H1 (cell line): ENCODE measurements at regions not wholly inside any gene's neighbourhood (a gene's known extent, or its start where the extent isn't known, plus 50 kb on each side); places are given as distances from the start of the nearest gene placed in this dataset.

Experiments
- CTCF ChIA-PET: fragments of 300-600 bp; sonication (Branson Sonifier 250); formaldehyde crosslinking; loops from one replicate; lab custom pipeline; 2021; ENCODE audit not compliant: partially characterized antibody; lab: Charles Lee
- POLR2A ChIA-PET: fragments of 300-600 bp; sonication (Branson Sonifier 250); formaldehyde crosslinking; loops from one replicate; lab custom pipeline; 2021; ENCODE audit warnings: inconsistent platforms; ENCODE audit not compliant: partially characterized antibody; lab: Charles Lee
- DNase-seq, 2 experiments: peaks; one replicate each; pipeline versions ENCODE4 v3.0.0 to v3.0.0-alpha.2; 2010 to 2022; ENCODE audit warnings: low spot score in 2 of 2, low read depth in 1 of 2, mixed read lengths in 1 of 2
- FAIRE-seq: peaks from 2 replicates; lab custom pipeline; 2011; peaks lifted over from hg19 to GRCh38; lab: Jason Lieb, UNC
- H2AFZ ChIP-seq: 2 replicates; pipeline ENCODE4 v1.8.1; 2012; ENCODE audit warnings: low read length, inconsistent platforms
- H2AK5ac ChIP-seq: 2 replicates; pipeline ENCODE4 v1.6.1; 2013; ENCODE audit warnings: low read depth, low read length
- H2BK120ac ChIP-seq: replicated peaks from 2 replicates; pipeline ENCODE3; 2013; ENCODE audit warnings: low read depth, low read length, inconsistent platforms
- H2BK12ac ChIP-seq: 2 replicates; pipeline ENCODE4 v1.6.1; 2013; ENCODE audit warnings: low read depth, low read length
- H2BK15ac ChIP-seq: 2 replicates; pipeline ENCODE4 v1.6.1; 2013; ENCODE audit warnings: low read length
- H2BK20ac ChIP-seq: 2 replicates; pipeline ENCODE4 v1.6.1; 2013; ENCODE audit warnings: low read length
- H2BK5ac ChIP-seq: 2 replicates; pipeline ENCODE4 v1.6.1; 2013; ENCODE audit warnings: low read depth, low read length
- H3K14ac ChIP-seq: 2 replicates; pipeline ENCODE4 v1.6.1; 2013; ENCODE audit warnings: inconsistent platforms; ENCODE audit not compliant: insufficient read length
- H3K18ac ChIP-seq: 2 replicates; pipeline ENCODE4 v1.6.1; 2013; ENCODE audit warnings: low read length; ENCODE audit errors: extremely low read depth
- H3K23ac ChIP-seq: 2 replicates; pipeline ENCODE4 v1.6.1; 2013; ENCODE audit warnings: inconsistent platforms; ENCODE audit not compliant: insufficient read length
- H3K23me2 ChIP-seq: 2 replicates; pipeline ENCODE4 v1.6.1; 2013; ENCODE audit warnings: low read depth, low read length
- H3K27ac ChIP-seq: 2 replicates; pipeline ENCODE4 v1.6.1; 2011; ENCODE audit warnings: low read depth, low read length, inconsistent platforms
- H3K27me3 ChIP-seq, 4 experiments: replicated peaks in 1 of 4; 1 replicate in 1 of 4; 2 replicates in 3 of 4; pipeline versions ENCODE4 v1.6.1 to v1.8.1; 2011 to 2013; ENCODE audit warnings: low read length in 3 of 4, mild to moderate bottlenecking in 3 of 4, inconsistent platforms in 2 of 4, mixed read lengths in 2 of 4, moderate library complexity in 1 of 4; ENCODE audit not compliant: control insufficient read depth in 3 of 4, insufficient read depth in 3 of 4; ENCODE audit errors: extremely low read depth in 1 of 4
- H3K36me3 ChIP-seq, 4 experiments: 2 replicates each; pipeline versions ENCODE4 v1.6.1 to v1.8.1; 2011 to 2013; ENCODE audit warnings: mild to moderate bottlenecking in 4 of 4, low read length in 3 of 4, moderate library complexity in 2 of 4, control low read depth in 1 of 4, inconsistent platforms in 1 of 4; ENCODE audit not compliant: insufficient read depth in 4 of 4, control insufficient read depth in 2 of 4
- H3K4ac ChIP-seq: replicated peaks from 2 replicates; pipeline ENCODE3; 2013; ENCODE audit warnings: low read length, low read depth, mixed read lengths, inconsistent platforms; ENCODE audit not compliant: insufficient read length
- H3K4me1 ChIP-seq, 4 experiments: replicated peaks in 1 of 4; 1 replicate in 1 of 4; 2 replicates in 3 of 4; pipeline versions ENCODE4 v1.6.1 to v1.8.1; 2011 to 2013; ENCODE audit warnings: low read length in 3 of 4, inconsistent platforms in 2 of 4, mixed read lengths in 1 of 4; ENCODE audit not compliant: insufficient read depth in 4 of 4, control insufficient read depth in 3 of 4
- H3K4me2 ChIP-seq, 2 experiments: 2 replicates each; pipeline versions ENCODE4 v1.6.1 to v1.8.1; 2011 to 2013; ENCODE audit warnings: low read depth in 2 of 2, low read length in 2 of 2, control low read depth in 1 of 2, inconsistent platforms in 1 of 2, mild to moderate bottlenecking in 1 of 2; ENCODE audit not compliant: insufficient read depth in 1 of 2
- H3K4me3 ChIP-seq, 4 experiments: fragments of 200-600, 300-600 bp in 1 of 4; sonication (generic), shearing (Covaris generic), sonication (Bioruptor Twin) in 1 of 4; 2 replicates each; pipeline versions ENCODE4 v1.5.1 to v1.8.1; 2011 to 2016; ENCODE audit warnings: low read length in 4 of 4, low read depth in 3 of 4, control low read depth in 2 of 4, inconsistent platforms in 2 of 4, mild to moderate bottlenecking in 2 of 4, mixed read lengths in 1 of 4, moderate library complexity in 1 of 4; ENCODE audit not compliant: insufficient read depth in 2 of 4; ENCODE audit errors: extremely low read depth in 1 of 4
- H3K56ac ChIP-seq: replicated peaks from 2 replicates; pipeline ENCODE3; 2013; ENCODE audit warnings: low read depth, mild to moderate bottlenecking, mixed read lengths, low read length, inconsistent platforms; ENCODE audit not compliant: insufficient read length
- H3K79me1 ChIP-seq: 2 replicates; pipeline ENCODE4 v1.6.1; 2013; ENCODE audit warnings: low read depth, low read length, control low read depth
- H3K79me2 ChIP-seq, 2 experiments: 2 replicates each; pipeline versions ENCODE4 v1.6.1 to v1.8.1; 2012 to 2013; ENCODE audit warnings: low read length in 2 of 2, mild to moderate bottlenecking in 2 of 2, inconsistent platforms in 1 of 2; ENCODE audit not compliant: insufficient read depth in 2 of 2, control insufficient read depth in 1 of 2
- H3K9ac ChIP-seq, 4 experiments: replicated peaks in 1 of 4; 1 replicate in 1 of 4; 2 replicates in 3 of 4; pipeline versions ENCODE4 v1.6.1 to v1.8.1; 2011 to 2013; ENCODE audit warnings: low read depth in 3 of 4, low read length in 3 of 4, control low read depth in 2 of 4, mild to moderate bottlenecking in 2 of 4, moderate library complexity in 2 of 4, inconsistent platforms in 1 of 4; ENCODE audit errors: extremely low read depth in 1 of 4
- H3K9me3 ChIP-seq, 2 experiments: 2 replicates each; pipeline versions ENCODE4 v1.6.1 to v1.8.1; 2012 to 2013; ENCODE audit warnings: mild to moderate bottlenecking in 2 of 2, moderate library complexity in 2 of 2, control low read depth in 1 of 2, inconsistent platforms in 1 of 2, low read depth in 1 of 2, low read length in 1 of 2, mixed read lengths in 1 of 2; ENCODE audit not compliant: insufficient read depth in 2 of 2
- H4K20me1 ChIP-seq, 2 experiments: replicated peaks in 1 of 2; 2 replicates each; pipeline versions ENCODE3 to v1.8.1; 2011 to 2013; ENCODE audit warnings: inconsistent platforms in 2 of 2, low read length in 2 of 2, mild to moderate bottlenecking in 1 of 2; ENCODE audit not compliant: insufficient read depth in 2 of 2, control insufficient read depth in 1 of 2
- H4K5ac ChIP-seq: 2 replicates; pipeline ENCODE4 v1.6.1; 2013; ENCODE audit warnings: low read length, low read depth, mixed read lengths, inconsistent platforms; ENCODE audit not compliant: insufficient read length
- H4K8ac ChIP-seq: 2 replicates; pipeline ENCODE4 v1.8.0; 2013; ENCODE audit warnings: mild to moderate bottlenecking, moderate library complexity, low read length, inconsistent platforms; ENCODE audit not compliant: insufficient read depth; ENCODE audit errors: extremely low read depth
- H4K91ac ChIP-seq: replicated peaks from 2 replicates; pipeline ENCODE3; 2013; ENCODE audit warnings: low read length, mixed read lengths, inconsistent platforms; ENCODE audit not compliant: insufficient read length
- BRCA1 ChIP-seq: IDR thresholded peaks from 2 replicates; pipeline ENCODE4 v1.6.1; 2012; ENCODE audit warnings: low read depth, low read length, improper control_type of control experiment
- EZH2 ChIP-seq: fragments of 200-600 bp; sonication (generic); IDR thresholded peaks from 2 replicates; pipeline ENCODE4 v1.7.1; 2012; ENCODE audit warnings: low read depth, mild to moderate bottlenecking, moderate library complexity, low read length, inconsistent platforms; ENCODE audit not compliant: severe bottlenecking
- GTF2F1 ChIP-seq: IDR thresholded peaks from 2 replicates; pipeline ENCODE4 v1.6.1; 2012; ENCODE audit warnings: low read depth, low read length, improper control_type of control experiment, borderline replicate concordance
- RBBP5 ChIP-seq: IDR thresholded peaks from 2 replicates; pipeline ENCODE4 v1.7.1; 2012; ENCODE audit warnings: low read depth, mild to moderate bottlenecking, inconsistent platforms, low read length, moderate library complexity, borderline replicate concordance
- SP1 ChIP-seq: IDR thresholded peaks from 2 replicates; pipeline ENCODE4 v1.6.1; 2011; ENCODE audit warnings: low read depth, low read length
- SP2 ChIP-seq: IDR thresholded peaks from 2 replicates; pipeline ENCODE4 v1.6.1; 2012; ENCODE audit warnings: mild to moderate bottlenecking, low read length, inconsistent platforms
- SRF ChIP-seq: IDR thresholded peaks from 2 replicates; pipeline ENCODE4 v1.6.1; 2011; ENCODE audit warnings: mild to moderate bottlenecking, low read depth, low read length, moderate library complexity
- WGBS, 2 experiments: shearing (Covaris generic) in 1 of 2; methylation state at CpG; one replicate each; pipeline versions ENCODE4 v1.1.6 to v1.1.7; 2013 to 2015; ENCODE audit warnings: low lambda C conversion rate in 2 of 2, mixed read lengths in 2 of 2, inconsistent platforms in 1 of 2, low coverage in 1 of 2, missing lambda C conversion rate in 1 of 2; ENCODE audit not compliant: insufficient replicate concordance in 2 of 2, insufficient coverage in 1 of 2, insufficient read length in 1 of 2; ENCODE audit errors: extremely low coverage in 1 of 2, missing lambda C conversion rate in 1 of 2; 5-methylcytosine and 5-hydroxymethylcytosine counted together
- TF ChIP-seq, protein P1 (sequence below): IDR thresholded peaks from 2 replicates; pipeline ENCODE4 v1.6.1; 2011; ENCODE audit warnings: low read depth, mild to moderate bottlenecking, low read length; ENCODE audit not compliant: insufficient read depth

DNA sequence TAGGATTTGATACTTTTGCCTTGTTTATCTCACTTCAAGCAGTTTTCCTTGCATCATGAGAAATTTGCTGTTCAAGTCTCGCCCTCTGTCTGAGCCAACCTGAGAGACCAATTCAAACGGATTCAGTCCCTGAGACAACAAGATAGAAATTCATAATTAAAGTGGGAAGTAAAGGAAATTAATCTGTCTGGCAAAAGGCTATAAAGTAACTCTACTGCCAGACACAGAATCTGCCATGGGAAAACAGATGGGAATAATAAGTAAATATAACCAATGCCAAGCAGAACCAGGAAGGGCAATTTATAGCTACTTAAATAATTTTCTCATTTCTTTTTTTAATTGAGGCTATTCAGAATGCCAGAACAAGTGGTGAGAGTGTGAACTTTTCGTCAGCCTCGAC lies 239.6 kb downstream of the TFAP2C start:
- Histone ChIP-seq H3K14ac (no peak overlapping the region), H3K4me3 (no peak overlapping the region), H3K4me2 (no peak overlapping the region), H4K20me1 (no peaks in the 10 kb centered on the region), H2AFZ (no peak overlapping the region), H3K23me2 (no peaks in the 10 kb centered on the region), H3K36me3 (no peaks in the 10 kb centered on the region), H2BK120ac (no peak overlapping the region), H3K27me3 (no peaks in the 10 kb centered on the region; a peak in 3 of 7 replicates), H4K91ac (no peak overlapping the region), H2BK12ac (no peak overlapping the region), H2AK5ac (no peak overlapping the region), H3K27ac (no peak overlapping the region), H4K5ac (no peak overlapping the region), H4K8ac (no peak overlapping the region), H3K79me1 (no peaks in the 10 kb centered on the region), H2BK5ac (no peak overlapping the region), H2BK15ac (no peak overlapping the region), H2BK20ac (no peak overlapping the region), H3K9me3 (no peaks in the 10 kb centered on the region), H3K4ac (no peak overlapping the region), H3K4me1 (no peaks in the 10 kb centered on the region; a peak in 1 of 7 replicates), H3K9ac (no peak overlapping the region), H3K18ac (no peak overlapping the region), H3K56ac (no peak overlapping the region), H3K23ac (no peak overlapping the region), H3K79me2 (no peaks in the 10 kb centered on the region)
- DNase-seq = no peak
- CTCF ChIA-PET = interaction anchor here (1.0 to 2.3 kb wide), 2 partner anchors 23 to 105 kb away, joined by 3 to 10 read pairs; no protein-coding TSS in a partner anchor
- POLR2A ChIA-PET = no interaction called here
- WGBS, 2 experiments = 81% methylated on average over 4 of the region's 4 CpGs; no CpG with 5 or more reads in 1 of the 2 experiments
- FAIRE-seq = no peak
- TF ChIP-seq EZH2 (no peak), BRCA1 (no peak), SRF (no peak), GTF2F1 (no peak), SP2 (no peak), RBBP5 (no peak), SP1 (no peak)
- TF ChIP-seq, protein P1, sequence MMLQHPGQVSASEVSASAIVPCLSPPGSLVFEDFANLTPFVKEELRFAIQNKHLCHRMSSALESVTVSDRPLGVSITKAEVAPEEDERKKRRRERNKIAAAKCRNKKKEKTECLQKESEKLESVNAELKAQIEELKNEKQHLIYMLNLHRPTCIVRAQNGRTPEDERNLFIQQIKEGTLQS = no peak
